GM21390 (cell line): ENCODE measurements at regions not wholly inside any gene's neighbourhood (a gene's known extent, or its start where the extent isn't known, plus 50 kb on each side); places are given as distances from the start of the nearest gene placed in this dataset.
"Not testable (repeated sequence)": the region's sequence is repeated elsewhere in the genome, so short reads cannot be mapped to it uniquely, and the experiment has no call there.

Experiments used
- ATAC-seq: cut with Tn5 transposase; IDR thresholded peaks from one replicate; pipeline ENCODE4 v1.9.1; 2021; ENCODE audit not compliant: unreplicated experiment

- ATAC-seq, result no peak
Observed at GRCh38 chr6:121682666-121683065, 247.2 kb downstream of the GJA1 start.

- ATAC-seq, result not testable (repeated sequence)
Observed at GRCh38 chr6:121685806-121686205, 250.4 kb downstream of the GJA1 start.

GRCh38 chr6:121686611-121687023 lies 251.2 kb downstream of the GJA1 start:
- ATAC-seq, result no peak

GRCh38 chr6:121688974-121689373 lies 253.5 kb downstream of the GJA1 start:
- ATAC-seq, result no peak

GRCh38 chr6:121691126-121691551 lies 255.7 kb downstream of the GJA1 start:
- ATAC-seq, result no peak

GRCh38 chr6:121694389-121694788 lies 258.9 kb downstream of the GJA1 start:
- ATAC-seq, result no peak

- ATAC-seq, result no peak
Observed at GRCh38 chr6:121694801-121695251, 259.4 kb downstream of the GJA1 start.

- ATAC-seq, result no peak
Observed at GRCh38 chr6:121695329-121695728, 259.9 kb downstream of the GJA1 start.

GRCh38 chr6:121697921-121698320 lies 262.5 kb downstream of the GJA1 start:
- ATAC-seq, result no peak

GRCh38 chr6:121698617-121699016 lies 263.2 kb downstream of the GJA1 start:
- ATAC-seq, result no peak

- not testable (repeated sequence) for ATAC-seq
Observed at GRCh38 chr6:121703129-121703528, 267.7 kb downstream of the GJA1 start.

GRCh38 chr6:121711472-121711871 lies 276.0 kb downstream of the GJA1 start:
- no peak for ATAC-seq

- ATAC-seq, result no peak
Observed at GRCh38 chr6:121717686-121718085, 282.2 kb downstream of the GJA1 start.

GRCh38 chr6:121720867-121721266 lies 285.4 kb downstream of the GJA1 start:
- not testable (repeated sequence) for ATAC-seq

GRCh38 chr6:121723623-121724022 lies 288.2 kb downstream of the GJA1 start:
- ATAC-seq, result no peak

- ATAC-seq, result no peak
Observed at GRCh38 chr6:121724576-121724975, 289.1 kb downstream of the GJA1 start.

- no peak for ATAC-seq
Observed at GRCh38 chr6:121726596-121726995, 291.1 kb downstream of the GJA1 start.

- no peak for ATAC-seq
Observed at GRCh38 chr6:121730616-121731015, 295.2 kb downstream of the GJA1 start.

- no peak for ATAC-seq
Observed at GRCh38 chr6:121731381-121731780, 295.9 kb downstream of the GJA1 start.

- no peak for ATAC-seq
Observed at GRCh38 chr6:121732641-121733040, 297.2 kb downstream of the GJA1 start.

- ATAC-seq, result no peak
Observed at GRCh38 chr6:121733234-121733633, 297.8 kb downstream of the GJA1 start.

- ATAC-seq, result not testable (repeated sequence)
Observed at GRCh38 chr6:121740188-121740587, 304.7 kb downstream of the GJA1 start.

GRCh38 chr6:121743691-121744090 lies 308.2 kb downstream of the GJA1 start:
- ATAC-seq, result no peak

- no peak for ATAC-seq
Observed at GRCh38 chr6:121748376-121748775, 312.9 kb downstream of the GJA1 start.
